A549 (cell line): ENCODE measurements at regions not wholly inside any gene's neighbourhood (a gene's known extent, or its start where the extent isn't known, plus 50 kb on each side); places are given as distances from the start of the nearest gene placed in this dataset.

Source experiments
- NR3C1 ChIP-seq: fragments of >200 bp; sonication (Bioruptor Twin); formaldehyde crosslinking; IDR thresholded peaks from 3 replicates; pipeline ENCODE4 v1.6.1; 2017
- POLR2A ChIP-seq: IDR thresholded peaks from 2 replicates; pipeline ENCODE4 v1.6.1; 2012; ENCODE audit warnings: mild to moderate bottlenecking, low read length
- ZSCAN20 ChIP-seq: fragments of 250-450 bp; sonication (Bioruptor Pico); IDR thresholded peaks from 2 replicates; pipeline ENCODE4 v1.8.0; 2022; ENCODE audit warnings: mild to moderate bottlenecking, moderate library complexity
- TF ChIP-seq, protein P1 (sequence below): fragments of >200 bp; sonication (Bioruptor Twin); formaldehyde crosslinking; IDR thresholded peaks from 3 replicates; pipeline ENCODE4 v1.5.1; 2016

DNA sequence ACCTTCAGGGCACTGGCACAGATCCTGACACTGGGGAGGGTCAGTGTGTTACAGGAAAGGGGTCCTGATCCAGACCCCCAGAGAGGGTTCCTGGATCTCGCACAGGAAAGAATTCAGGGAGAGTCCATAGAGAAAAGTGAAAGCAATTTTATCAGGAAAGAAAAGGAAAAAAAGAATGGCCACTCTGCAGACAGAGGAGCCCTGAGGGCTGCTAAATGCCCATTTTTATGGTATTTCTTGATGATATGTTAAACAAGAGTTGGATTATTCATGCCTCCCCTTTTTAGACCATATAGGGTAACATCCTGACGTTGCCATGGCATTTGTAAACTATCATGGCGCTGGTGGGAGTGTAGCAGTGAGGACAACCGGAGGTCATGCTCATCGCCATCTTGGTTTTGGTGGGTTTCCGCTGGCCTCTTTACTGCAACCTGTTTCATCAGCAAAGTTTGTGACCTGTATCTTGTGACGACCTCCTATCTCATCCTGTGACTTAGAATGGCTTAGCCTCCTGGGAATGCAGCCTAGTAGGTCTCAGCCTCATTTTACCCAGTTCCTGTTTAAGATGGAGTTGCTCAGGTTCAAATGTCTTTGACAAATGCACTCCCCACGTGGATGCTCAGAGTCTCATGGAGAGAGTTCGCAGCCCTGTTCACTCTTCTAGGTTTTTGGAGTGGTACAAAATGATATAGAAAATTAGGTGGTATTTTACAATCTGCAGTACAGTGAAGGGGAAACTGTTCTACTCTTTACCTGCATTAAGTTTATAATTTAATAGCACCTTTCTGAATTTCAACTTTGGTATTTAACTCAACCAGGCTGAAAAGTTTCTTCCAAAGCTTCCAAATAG lies 1363.7 kb upstream of the TMEM132C start:
- TF ChIP-seq ZSCAN20 (CRISPR knock-in tag) (no peak), POLR2A (no peak), NR3C1 (no peak)
- TF ChIP-seq, protein P1, sequence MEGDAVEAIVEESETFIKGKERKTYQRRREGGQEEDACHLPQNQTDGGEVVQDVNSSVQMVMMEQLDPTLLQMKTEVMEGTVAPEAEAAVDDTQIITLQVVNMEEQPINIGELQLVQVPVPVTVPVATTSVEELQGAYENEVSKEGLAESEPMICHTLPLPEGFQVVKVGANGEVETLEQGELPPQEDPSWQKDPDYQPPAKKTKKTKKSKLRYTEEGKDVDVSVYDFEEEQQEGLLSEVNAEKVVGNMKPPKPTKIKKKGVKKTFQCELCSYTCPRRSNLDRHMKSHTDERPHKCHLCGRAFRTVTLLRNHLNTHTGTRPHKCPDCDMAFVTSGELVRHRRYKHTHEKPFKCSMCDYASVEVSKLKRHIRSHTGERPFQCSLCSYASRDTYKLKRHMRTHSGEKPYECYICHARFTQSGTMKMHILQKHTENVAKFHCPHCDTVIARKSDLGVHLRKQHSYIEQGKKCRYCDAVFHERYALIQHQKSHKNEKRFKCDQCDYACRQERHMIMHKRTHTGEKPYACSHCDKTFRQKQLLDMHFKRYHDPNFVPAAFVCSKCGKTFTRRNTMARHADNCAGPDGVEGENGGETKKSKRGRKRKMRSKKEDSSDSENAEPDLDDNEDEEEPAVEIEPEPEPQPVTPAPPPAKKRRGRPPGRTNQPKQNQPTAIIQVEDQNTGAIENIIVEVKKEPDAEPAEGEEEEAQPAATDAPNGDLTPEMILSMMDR = no peak
